ENCODE measurements at regions not wholly inside any gene's neighbourhood (a gene's known extent, or its start where the extent isn't known, plus 50 kb on each side); places are given as distances from the start of the nearest gene placed in this dataset.

GRCh38 chr5:138661991-138662434, 86.8 kb upstream of the HSPA9 start:
- TF ChIP-seq YY1 (IDR thresholded peaks at IDR 0.05; ENCODE audit: insufficient read depth, insufficient read length) = no peak
- TF ChIP-seq ZNF274 (IDR thresholded peaks at IDR 0.05; ENCODE audit: low read depth, low read length) = no peak
- no peak for TF ChIP-seq SUZ12 (IDR thresholded peaks at IDR 0.05; ENCODE audit: extremely low read depth, insufficient read depth, insufficient read length)

Measured in NT2/D1 (cell line).